GM12878 (cell line): ENCODE measurements at regions not wholly inside any gene's neighbourhood (a gene's known extent, or its start where the extent isn't known, plus 50 kb on each side); places are given as distances from the start of the nearest gene placed in this dataset.

Source experiments
- ATAC-seq: fragments of 200-7000 bp; cut with Tn5 transposase; 3 replicates; pipeline ENCODE4 v1.9.1; 2020; ENCODE audit warnings: mild to moderate bottlenecking, moderate library complexity
- BruUV-seq: library from RNA; stranded (reverse); fragments of 400-500 nt; replicated peaks from 2 replicates; lab custom pipeline; 2021; lab: Mats Ljungman, UMichigan
- CTCF ChIA-PET: fragments of 300-600 bp; sonication (Branson Sonifier 250); formaldehyde crosslinking; extraction: SDS; loops from one replicate; lab custom pipeline; 2021; ENCODE audit warnings: inconsistent platforms; lab: Yijun Ruan, JAX
- POLR2A ChIA-PET: fragments of 350-600 bp; formaldehyde crosslinking; extraction: SDS; loops from one replicate; lab custom pipeline; 2021; ENCODE audit warnings: inconsistent platforms; lab: Charles Lee
- RAD21 ChIA-PET: fragments of 300-600 bp; sonication (Branson Sonifier 250); formaldehyde crosslinking; loops from one replicate; lab custom pipeline; 2023; ENCODE audit warnings: antibody characterized with exemption; ENCODE audit not compliant: unreplicated experiment; lab: Charles Lee
- SMC1A ChIA-PET: fragments of 300-600 bp; sonication (Branson Sonifier 250); formaldehyde crosslinking; loops from one replicate; lab custom pipeline; 2023; ENCODE audit not compliant: unreplicated experiment, uncharacterized antibody; lab: Charles Lee
- DNase-seq: peaks from one replicate; pipeline ENCODE4 v3.0.0-alpha.2; 2011; ENCODE audit warnings: low read depth, low spot score
- FAIRE-seq: peaks from 3 replicates; lab custom pipeline; 2011; peaks lifted over from hg19 to GRCh38; lab: Jason Lieb, UNC
- H2AFZ ChIP-seq: 2 replicates; pipeline ENCODE4 v1.6.0; 2011; ENCODE audit warnings: low read depth, low read length, control low read depth; ENCODE audit not compliant: control insufficient read depth
- H3K27ac ChIP-seq: 2 replicates; pipeline ENCODE4 v1.5.1; 2011; ENCODE audit warnings: control low read depth; ENCODE audit not compliant: control insufficient read depth, insufficient read depth
- H3K27me3 ChIP-seq, 2 experiments: replicated peaks in 1 of 2; 2 replicates each; pipeline versions ENCODE4 v1.6.0 to v1.6.1; 2011; ENCODE audit warnings: low read length in 1 of 2; ENCODE audit not compliant: control insufficient read depth in 2 of 2, insufficient read depth in 2 of 2
- H3K36me3 ChIP-seq, 2 experiments: 2 replicates each; pipeline ENCODE4 v1.5.1; 2011; ENCODE audit warnings: low read length in 1 of 2; ENCODE audit not compliant: control insufficient read depth in 2 of 2, insufficient read depth in 2 of 2
- H3K4me1 ChIP-seq: 2 replicates; pipeline ENCODE4 v1.6.1; 2011; ENCODE audit warnings: mild to moderate bottlenecking, low read length, moderate library complexity, mixed read lengths; ENCODE audit not compliant: control insufficient read depth, insufficient read depth
- H3K4me2 ChIP-seq: 2 replicates; pipeline ENCODE4 v1.6.0; 2011; ENCODE audit warnings: control low read depth; ENCODE audit not compliant: control insufficient read depth, insufficient read depth
- H3K4me3 ChIP-seq: fragments of 200-600 bp; sonication (generic); 2 replicates; pipeline ENCODE4 v1.5.1; 2016
- H3K79me2 ChIP-seq: 2 replicates; pipeline ENCODE4 v1.6.0; 2011; ENCODE audit warnings: low read length; ENCODE audit not compliant: control insufficient read depth, insufficient read depth
- H3K9ac ChIP-seq: 2 replicates; pipeline ENCODE4 v1.8.0; 2011; ENCODE audit warnings: low read length, control low read depth, mixed read lengths; ENCODE audit not compliant: control insufficient read depth, insufficient read depth
- H3K9me3 ChIP-seq: replicated peaks from 3 replicates; pipeline ENCODE4 v1.5.1; 2011; ENCODE audit warnings: mild to moderate bottlenecking, low read length; ENCODE audit not compliant: control insufficient read depth, insufficient read depth
- H4K20me1 ChIP-seq: 2 replicates; pipeline ENCODE4 v1.6.0; 2011; ENCODE audit not compliant: control insufficient read depth, insufficient read depth
- CUX1 ChIP-seq: IDR thresholded peaks from 2 replicates; pipeline ENCODE4 v1.6.1; 2012; ENCODE audit warnings: improper control_type of control experiment, low read depth, low read length; ENCODE audit not compliant: insufficient replicate concordance
- NBN ChIP-seq: fragments of 450-650 bp; IDR thresholded peaks from 2 replicates; pipeline ENCODE4 v1.6.1; 2016
- SRF ChIP-seq, 2 experiments: IDR thresholded peaks; 2 replicates each; pipeline ENCODE4 v1.6.1; 2011; ENCODE audit warnings: low read depth in 2 of 2, low read length in 2 of 2, mild to moderate bottlenecking in 1 of 2, moderate library complexity in 1 of 2
- ZNF622 ChIP-seq: fragments of 450-650 bp; IDR thresholded peaks from 2 replicates; pipeline ENCODE4 v1.6.1; 2017; ENCODE audit warnings: mild to moderate bottlenecking, inconsistent platforms
- WGBS: methylation state at CpG from one replicate; pipeline ENCODE4 v1.1.6; 2016; ENCODE audit warnings: low lambda C conversion rate; ENCODE audit not compliant: insufficient replicate concordance, insufficient coverage; ENCODE audit errors: missing lambda C conversion rate; 5-methylcytosine and 5-hydroxymethylcytosine counted together
- in situ Hi-C: fragments of 300-500 bp; cut with MboI; formaldehyde crosslinking; loops from 9 replicates; pipeline ENCODE4 v1.14.3; 2018; ENCODE audit warnings: mixed read lengths
- intact Hi-C: fragments of 100-400 bp; cut with micrococcal nuclease; formaldehyde crosslinking; loops from one replicate; pipeline ENCODE4 v1.14.2; 2022; ENCODE audit not compliant: unreplicated experiment

- TF ChIP-seq CUX1 (no peak), ZNF622 (no peak)
Observed at GRCh38 chr5:72723581-72723980, 92.9 kb upstream of the TNPO1 start (continued).

- DNase-seq (no peak), ATAC-seq (no peak), FAIRE-seq (no peak)
- in situ Hi-C loops, result no loop called here
- Histone ChIP-seq H3K9me3 (no peaks in the 10 kb centered on the region), H3K4me1 (no peaks in the 10 kb centered on the region), H3K27me3 (no peaks in the 10 kb centered on the region), H3K27ac (no peak overlapping the region), H3K4me3 (no peak overlapping the region), H3K79me2 (no peaks in the 10 kb centered on the region), H3K36me3 (no peaks in the 10 kb centered on the region), H2AFZ (no peak overlapping the region), H4K20me1 (no peaks in the 10 kb centered on the region), H3K9ac (no peak overlapping the region), H3K4me2 (no peak overlapping the region)
- TF ChIP-seq SRF (IDR thresholded peaks at IDR 0.05; ENCODE audit: low read depth in 2 of 2, low read length in 2 of 2) (no peak), NBN (no peak)
- WGBS, result 58% methylated on average over 5 of the region's 5 CpGs
- ChIA-PET RAD21 (no interaction called here), CTCF (no interaction called here), SMC1A (no interaction called here), POLR2A (no interaction called here)
- no TSS peak for BruUV-seq
- intact Hi-C loops, result no loop called here
Observed at GRCh38 chr5:72722792-72723452, 93.5 kb upstream of the TNPO1 start.
